SK-N-SH treated with all-trans-retinoic acid at 6 μM for 48 hours (cell line): ENCODE measurements at regions not wholly inside any gene's neighbourhood (a gene's known extent, or its start where the extent isn't known, plus 50 kb on each side); places are given as distances from the start of the nearest gene placed in this dataset.

Experiments used
- ATAC-seq: fragments of 200-7000 bp; cut with Tn5 transposase; 3 replicates; pipeline ENCODE4 v1.9.1; 2020; ENCODE audit warnings: mild to moderate bottlenecking, moderate library complexity
- ARNTL ChIP-seq: fragments of 450-650 bp; formaldehyde crosslinking; IDR thresholded peaks from 2 replicates; pipeline ENCODE4 v1.5.0; 2020; ENCODE audit warnings: low read depth, mild to moderate bottlenecking, moderate library complexity, borderline replicate concordance
- BACH2 ChIP-seq: fragments of 250-450 bp; sonication (Bioruptor Pico); IDR thresholded peaks from 2 replicates; pipeline ENCODE4 v1.9.0; 2021; ENCODE audit warnings: mild to moderate bottlenecking, borderline replicate concordance
- ESRRG ChIP-seq: fragments of 250-450 bp; sonication (Bioruptor Pico); IDR thresholded peaks from 2 replicates; pipeline ENCODE4 v1.6.1; 2021; ENCODE audit warnings: mild to moderate bottlenecking
- GLIS3 ChIP-seq: fragments of 250-450 bp; sonication (Bioruptor Pico); IDR thresholded peaks from 2 replicates; pipeline ENCODE4 v1.5.0; 2020; ENCODE audit warnings: mild to moderate bottlenecking, moderate library complexity
- ISL1 ChIP-seq: fragments of 250-450 bp; sonication (Bioruptor Pico); IDR thresholded peaks from 2 replicates; pipeline ENCODE4 v2.1.2; 2022; ENCODE audit warnings: mild to moderate bottlenecking, moderate library complexity
- OSR1 ChIP-seq: fragments of 250-450 bp; sonication (Bioruptor Pico); IDR thresholded peaks from 2 replicates; pipeline ENCODE4 v1.8.0; 2022; ENCODE audit warnings: moderate library complexity, mild to moderate bottlenecking, inconsistent platforms
- RARB ChIP-seq: fragments of 250-450 bp; sonication (Bioruptor Pico); IDR thresholded peaks from 2 replicates; pipeline ENCODE4 v1.8.0; 2021; ENCODE audit warnings: mild to moderate bottlenecking, moderate library complexity
- SNAI2 ChIP-seq: fragments of 250-450 bp; sonication (Bioruptor Pico); IDR thresholded peaks from 2 replicates; pipeline ENCODE4 v1.5.0; 2020; ENCODE audit warnings: mild to moderate bottlenecking, moderate library complexity
- TCF4 ChIP-seq: fragments of 250-450 bp; sonication (Bioruptor Pico); IDR thresholded peaks from 2 replicates; pipeline ENCODE4 v1.8.0; 2021; ENCODE audit warnings: mild to moderate bottlenecking, moderate library complexity, borderline replicate concordance
- TOX ChIP-seq: fragments of 250-450 bp; sonication (Bioruptor Pico); IDR thresholded peaks from 2 replicates; pipeline ENCODE4 v1.8.0; 2021; ENCODE audit warnings: mild to moderate bottlenecking, moderate library complexity, borderline replicate concordance
- ZC3H10 ChIP-seq: fragments of 250-450 bp; sonication (Bioruptor Pico); IDR thresholded peaks from 2 replicates; pipeline ENCODE4 v1.5.1; 2021; ENCODE audit warnings: mild to moderate bottlenecking, moderate library complexity
- ZFP3 ChIP-seq: fragments of 250-450 bp; sonication (Bioruptor Pico); IDR thresholded peaks from 2 replicates; pipeline ENCODE4 v1.5.0; 2020; ENCODE audit warnings: mild to moderate bottlenecking, moderate library complexity
- ZFP30 ChIP-seq: fragments of 450-650 bp; formaldehyde crosslinking; IDR thresholded peaks from 2 replicates; pipeline ENCODE4 v1.5.0; 2022; ENCODE audit warnings: mild to moderate bottlenecking, moderate library complexity
- ZNF70 ChIP-seq: fragments of 450-650 bp; formaldehyde crosslinking; IDR thresholded peaks from 2 replicates; pipeline ENCODE4 v1.5.0; 2020; ENCODE audit warnings: mild to moderate bottlenecking, moderate library complexity
- TF ChIP-seq, protein P1 (sequence below): fragments of 250-450 bp; sonication (Bioruptor Pico); IDR thresholded peaks from 2 replicates; pipeline ENCODE4 v1.8.0; 2021; ENCODE audit warnings: low read depth, mild to moderate bottlenecking, moderate library complexity, borderline replicate concordance
- TF ChIP-seq, protein P2 (sequence below): fragments of 250-450 bp; sonication (Bioruptor Pico); IDR thresholded peaks from 2 replicates; pipeline ENCODE4 v1.5.0; 2020; ENCODE audit warnings: mild to moderate bottlenecking, moderate library complexity
- TF ChIP-seq, protein P3 (sequence below): fragments of 250-450 bp; sonication (Bioruptor Pico); IDR thresholded peaks from 2 replicates; pipeline ENCODE4 v1.5.1; 2020; ENCODE audit warnings: low read depth, mild to moderate bottlenecking, moderate library complexity
- TF ChIP-seq, protein P4 (sequence below): fragments of 250-450 bp; sonication (Bioruptor Pico); IDR thresholded peaks from 2 replicates; pipeline ENCODE4 v1.5.1; 2021; ENCODE audit warnings: mild to moderate bottlenecking, moderate library complexity

DNA sequence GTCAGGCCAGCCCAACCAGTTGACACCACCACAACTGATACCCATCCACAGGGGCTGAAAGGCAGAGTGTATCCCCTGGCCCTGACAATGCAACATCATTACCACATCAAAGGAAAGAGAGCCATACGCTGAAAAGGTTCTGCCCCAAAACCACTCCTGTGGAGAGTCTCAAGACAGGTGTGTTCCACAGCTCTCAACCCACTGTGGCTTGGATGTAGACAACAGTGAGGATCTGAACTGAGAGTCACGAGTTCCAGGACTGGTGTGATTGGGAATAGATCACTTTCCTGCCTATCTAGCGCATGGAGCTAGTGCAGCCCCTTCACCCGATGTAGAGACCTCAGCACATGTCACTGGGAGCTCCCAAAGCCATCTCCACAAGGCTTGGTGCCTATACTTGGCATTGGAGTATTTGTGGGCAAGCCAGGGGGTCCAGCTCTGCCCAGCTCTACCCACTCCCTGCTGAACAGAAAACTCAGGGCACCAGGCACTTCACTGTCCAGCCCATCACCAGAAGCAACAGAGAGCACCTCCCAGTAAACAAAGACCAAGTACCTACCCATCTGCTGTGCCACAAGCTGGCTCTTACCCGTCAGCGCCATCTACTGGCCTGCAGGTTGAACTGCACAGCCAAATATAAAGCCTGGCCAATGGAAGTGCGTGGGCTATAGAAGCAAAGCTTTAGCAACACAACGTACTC is 579.5 kb downstream of the UQCRFS1 start (continued):
- TF ChIP-seq, protein P1, sequence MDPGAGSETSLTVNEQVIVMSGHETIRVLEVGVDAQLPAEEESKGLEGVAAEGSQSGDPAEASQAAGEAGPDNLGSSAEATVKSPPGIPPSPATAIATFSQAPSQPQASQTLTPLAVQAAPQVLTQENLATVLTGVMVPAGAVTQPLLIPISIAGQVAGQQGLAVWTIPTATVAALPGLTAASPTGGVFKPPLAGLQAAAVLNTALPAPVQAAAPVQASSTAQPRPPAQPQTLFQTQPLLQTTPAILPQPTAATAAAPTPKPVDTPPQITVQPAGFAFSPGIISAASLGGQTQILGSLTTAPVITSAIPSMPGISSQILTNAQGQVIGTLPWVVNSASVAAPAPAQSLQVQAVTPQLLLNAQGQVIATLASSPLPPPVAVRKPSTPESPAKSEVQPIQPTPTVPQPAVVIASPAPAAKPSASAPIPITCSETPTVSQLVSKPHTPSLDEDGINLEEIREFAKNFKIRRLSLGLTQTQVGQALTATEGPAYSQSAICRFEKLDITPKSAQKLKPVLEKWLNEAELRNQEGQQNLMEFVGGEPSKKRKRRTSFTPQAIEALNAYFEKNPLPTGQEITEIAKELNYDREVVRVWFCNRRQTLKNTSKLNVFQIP (CRISPR knock-in tag) = no peak
- no peak for TF ChIP-seq SNAI2 (CRISPR knock-in tag)
- TF ChIP-seq RARB (CRISPR knock-in tag) = no peak
- TF ChIP-seq BACH2 (CRISPR knock-in tag) = no peak
- no peak for TF ChIP-seq TOX (CRISPR knock-in tag)
- TF ChIP-seq, protein P2, sequence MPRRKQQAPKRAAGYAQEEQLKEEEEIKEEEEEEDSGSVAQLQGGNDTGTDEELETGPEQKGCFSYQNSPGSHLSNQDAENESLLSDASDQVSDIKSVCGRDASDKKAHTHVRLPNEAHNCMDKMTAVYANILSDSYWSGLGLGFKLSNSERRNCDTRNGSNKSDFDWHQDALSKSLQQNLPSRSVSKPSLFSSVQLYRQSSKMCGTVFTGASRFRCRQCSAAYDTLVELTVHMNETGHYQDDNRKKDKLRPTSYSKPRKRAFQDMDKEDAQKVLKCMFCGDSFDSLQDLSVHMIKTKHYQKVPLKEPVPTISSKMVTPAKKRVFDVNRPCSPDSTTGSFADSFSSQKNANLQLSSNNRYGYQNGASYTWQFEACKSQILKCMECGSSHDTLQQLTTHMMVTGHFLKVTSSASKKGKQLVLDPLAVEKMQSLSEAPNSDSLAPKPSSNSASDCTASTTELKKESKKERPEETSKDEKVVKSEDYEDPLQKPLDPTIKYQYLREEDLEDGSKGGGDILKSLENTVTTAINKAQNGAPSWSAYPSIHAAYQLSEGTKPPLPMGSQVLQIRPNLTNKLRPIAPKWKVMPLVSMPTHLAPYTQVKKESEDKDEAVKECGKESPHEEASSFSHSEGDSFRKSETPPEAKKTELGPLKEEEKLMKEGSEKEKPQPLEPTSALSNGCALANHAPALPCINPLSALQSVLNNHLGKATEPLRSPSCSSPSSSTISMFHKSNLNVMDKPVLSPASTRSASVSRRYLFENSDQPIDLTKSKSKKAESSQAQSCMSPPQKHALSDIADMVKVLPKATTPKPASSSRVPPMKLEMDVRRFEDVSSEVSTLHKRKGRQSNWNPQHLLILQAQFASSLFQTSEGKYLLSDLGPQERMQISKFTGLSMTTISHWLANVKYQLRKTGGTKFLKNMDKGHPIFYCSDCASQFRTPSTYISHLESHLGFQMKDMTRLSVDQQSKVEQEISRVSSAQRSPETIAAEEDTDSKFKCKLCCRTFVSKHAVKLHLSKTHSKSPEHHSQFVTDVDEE (CRISPR knock-in tag) = no peak

DNA sequence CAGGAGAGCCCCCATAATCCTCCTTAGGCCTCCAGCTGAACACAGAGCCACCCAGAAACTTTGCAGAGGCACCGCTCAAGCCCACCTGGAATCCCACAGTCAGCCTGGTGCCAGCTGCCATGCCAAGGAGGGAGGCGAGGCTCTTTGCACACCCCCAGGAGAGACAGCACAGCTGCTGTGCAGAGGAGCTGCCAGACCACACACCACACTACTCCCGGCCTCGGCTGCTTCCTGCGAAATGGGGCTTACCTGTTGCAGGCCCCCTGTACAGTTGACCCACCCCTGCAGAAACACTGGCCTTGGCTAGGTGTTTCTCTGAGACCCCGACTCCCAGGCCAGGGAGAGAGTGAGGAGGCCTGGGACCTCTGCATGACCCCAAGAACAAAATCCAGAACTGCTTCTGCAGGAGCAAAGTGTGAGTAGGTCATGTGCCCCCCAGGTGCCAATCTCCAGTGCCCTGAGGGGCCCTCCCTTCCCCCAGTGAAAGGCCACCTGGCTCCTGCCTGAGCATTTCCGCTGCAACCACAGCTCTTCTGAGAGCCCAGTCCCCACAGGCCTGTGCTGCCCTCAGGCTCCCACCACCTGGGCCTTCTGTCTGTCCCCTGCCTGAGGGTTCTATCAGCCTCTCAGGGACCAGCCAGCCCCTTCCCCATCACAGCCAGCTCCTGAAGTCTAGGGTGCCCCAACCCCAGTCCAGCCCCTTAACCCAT is 580.4 kb downstream of the UQCRFS1 start:
- TF ChIP-seq TCF4 (no peak), ZFP3 (CRISPR knock-in tag) (no peak), ZNF70 (CRISPR knock-in tag) (no peak), OSR1 (no peak), SNAI2 (CRISPR knock-in tag) (no peak), RARB (CRISPR knock-in tag) (no peak), GLIS3 (CRISPR knock-in tag) (no peak), ARNTL (no peak), ZFP30 (no peak)
- TF ChIP-seq, protein P3, sequence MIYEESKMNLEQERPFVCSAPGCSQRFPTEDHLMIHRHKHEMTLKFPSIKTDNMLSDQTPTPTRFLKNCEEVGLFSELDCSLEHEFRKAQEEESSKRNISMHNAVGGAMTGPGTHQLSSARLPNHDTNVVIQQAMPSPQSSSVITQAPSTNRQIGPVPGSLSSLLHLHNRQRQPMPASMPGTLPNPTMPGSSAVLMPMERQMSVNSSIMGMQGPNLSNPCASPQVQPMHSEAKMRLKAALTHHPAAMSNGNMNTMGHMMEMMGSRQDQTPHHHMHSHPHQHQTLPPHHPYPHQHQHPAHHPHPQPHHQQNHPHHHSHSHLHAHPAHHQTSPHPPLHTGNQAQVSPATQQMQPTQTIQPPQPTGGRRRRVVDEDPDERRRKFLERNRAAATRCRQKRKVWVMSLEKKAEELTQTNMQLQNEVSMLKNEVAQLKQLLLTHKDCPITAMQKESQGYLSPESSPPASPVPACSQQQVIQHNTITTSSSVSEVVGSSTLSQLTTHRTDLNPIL (CRISPR knock-in tag) = no peak
- TF ChIP-seq, protein P2 (CRISPR knock-in tag) = no peak
- TF ChIP-seq, protein P4, sequence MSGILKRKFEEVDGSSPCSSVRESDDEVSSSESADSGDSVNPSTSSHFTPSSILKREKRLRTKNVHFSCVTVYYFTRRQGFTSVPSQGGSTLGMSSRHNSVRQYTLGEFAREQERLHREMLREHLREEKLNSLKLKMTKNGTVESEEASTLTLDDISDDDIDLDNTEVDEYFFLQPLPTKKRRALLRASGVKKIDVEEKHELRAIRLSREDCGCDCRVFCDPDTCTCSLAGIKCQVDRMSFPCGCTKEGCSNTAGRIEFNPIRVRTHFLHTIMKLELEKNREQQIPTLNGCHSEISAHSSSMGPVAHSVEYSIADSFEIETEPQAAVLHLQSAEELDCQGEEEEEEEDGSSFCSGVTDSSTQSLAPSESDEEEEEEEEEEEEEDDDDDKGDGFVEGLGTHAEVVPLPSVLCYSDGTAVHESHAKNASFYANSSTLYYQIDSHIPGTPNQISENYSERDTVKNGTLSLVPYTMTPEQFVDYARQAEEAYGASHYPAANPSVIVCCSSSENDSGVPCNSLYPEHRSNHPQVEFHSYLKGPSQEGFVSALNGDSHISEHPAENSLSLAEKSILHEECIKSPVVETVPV (CRISPR knock-in tag) = no peak
- no peak for ATAC-seq

DNA sequence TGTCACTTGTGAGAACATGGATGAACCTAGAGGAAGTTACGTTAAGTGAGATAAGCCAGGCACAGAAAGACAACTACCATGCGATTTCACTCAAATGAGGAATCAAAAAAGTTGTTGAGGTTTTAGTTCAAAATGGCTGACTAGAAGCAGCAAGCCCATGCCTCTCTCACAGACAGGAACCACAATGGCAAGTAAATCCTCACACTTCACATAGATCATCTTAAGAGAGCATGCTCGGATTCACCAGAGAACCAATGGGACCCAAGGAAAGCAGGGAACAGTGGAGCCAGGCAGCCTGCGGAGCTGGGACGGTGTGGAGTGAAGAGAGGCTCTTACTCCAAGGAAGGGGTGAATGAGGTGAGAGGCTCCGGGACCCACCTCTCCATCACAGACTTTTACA is 581.0 kb downstream of the UQCRFS1 start:
- no peak for ATAC-seq
- no peak for TF ChIP-seq ZC3H10
- TF ChIP-seq ESRRG (CRISPR knock-in tag) = no peak
- TF ChIP-seq ZNF70 (CRISPR knock-in tag) = no peak
- TF ChIP-seq ARNTL = no peak
- TF ChIP-seq BACH2 (CRISPR knock-in tag) = no peak
- TF ChIP-seq, protein P4 (CRISPR knock-in tag) = no peak
- TF ChIP-seq RARB (CRISPR knock-in tag) = no peak
- TF ChIP-seq ISL1 (CRISPR knock-in tag) = no peak
- TF ChIP-seq, protein P2 (CRISPR knock-in tag) = no peak
- TF ChIP-seq, protein P3 (CRISPR knock-in tag) = no peak
- no peak for TF ChIP-seq TOX (CRISPR knock-in tag)
- TF ChIP-seq, all 23 proteins: peak for 0
